Activated effector memory CD4-positive, alpha-beta T cell treated with Interleukin-2 at 50 U/mL for 16 hours (primary cell): ENCODE measurements at regions not wholly inside any gene's neighbourhood (a gene's known extent, or its start where the extent isn't known, plus 50 kb on each side); places are given as distances from the start of the nearest gene placed in this dataset.

Experiments used
- DNase-seq: peaks from one replicate; pipeline ENCODE4 v3.0.0-alpha.2; 2020

DNA sequence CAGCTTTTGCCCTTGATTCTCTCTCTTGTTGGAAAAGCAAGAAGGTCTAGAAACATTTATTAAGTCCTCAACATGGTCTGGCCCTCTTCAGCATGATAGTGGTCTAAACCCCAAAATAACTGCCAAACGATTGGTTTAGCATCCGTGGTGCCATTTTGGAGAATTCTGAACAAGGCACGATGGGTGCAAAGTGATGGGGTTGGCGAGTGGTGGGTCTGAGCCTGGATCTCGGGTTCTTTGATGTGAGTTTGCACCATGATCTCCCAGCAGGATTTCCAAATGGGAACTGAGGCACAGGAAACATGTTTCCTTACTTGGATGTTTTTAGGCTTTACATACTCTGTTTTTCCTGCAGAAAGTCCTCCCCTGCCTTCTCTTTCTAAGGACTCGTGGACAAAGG is 240.3 kb downstream of the MYCN start:
- no peak for DNase-seq

DNA sequence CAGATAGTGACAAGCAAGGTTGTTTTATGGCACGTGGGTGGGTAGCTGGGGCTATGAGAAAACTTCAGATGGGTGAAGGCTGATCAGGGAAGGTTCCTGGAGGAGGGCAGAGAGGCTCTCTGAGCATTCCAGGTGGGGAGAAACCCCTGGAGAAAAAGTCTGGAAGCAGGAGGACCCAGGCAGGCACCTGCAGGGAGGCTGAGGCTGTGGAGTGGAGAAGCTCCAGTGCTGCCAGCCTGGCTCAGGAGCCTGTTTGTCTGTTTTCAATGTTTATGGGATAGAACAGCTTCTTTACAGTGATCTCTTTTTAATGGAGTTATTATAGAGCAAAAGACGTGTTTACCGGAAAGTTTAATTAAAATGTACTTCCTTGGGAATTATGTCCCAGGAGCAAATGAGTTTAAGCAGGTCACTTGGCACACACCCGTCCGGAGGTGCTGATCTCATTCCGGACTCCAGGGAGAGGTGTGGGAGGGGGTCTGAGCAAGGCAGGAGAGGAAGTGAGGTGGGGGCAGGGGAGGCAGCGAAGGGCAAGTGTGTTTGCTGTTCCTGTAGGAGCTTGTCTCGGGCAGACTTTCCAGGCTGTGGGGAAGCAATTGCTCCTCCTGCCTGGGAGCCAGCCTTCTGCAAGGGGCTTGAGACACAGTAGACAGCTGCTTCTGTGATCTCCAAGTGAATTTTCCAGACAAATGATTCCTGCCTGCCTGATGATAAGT is 239.5 kb downstream of the MYCN start:
- DNase-seq, result no peak

DNA sequence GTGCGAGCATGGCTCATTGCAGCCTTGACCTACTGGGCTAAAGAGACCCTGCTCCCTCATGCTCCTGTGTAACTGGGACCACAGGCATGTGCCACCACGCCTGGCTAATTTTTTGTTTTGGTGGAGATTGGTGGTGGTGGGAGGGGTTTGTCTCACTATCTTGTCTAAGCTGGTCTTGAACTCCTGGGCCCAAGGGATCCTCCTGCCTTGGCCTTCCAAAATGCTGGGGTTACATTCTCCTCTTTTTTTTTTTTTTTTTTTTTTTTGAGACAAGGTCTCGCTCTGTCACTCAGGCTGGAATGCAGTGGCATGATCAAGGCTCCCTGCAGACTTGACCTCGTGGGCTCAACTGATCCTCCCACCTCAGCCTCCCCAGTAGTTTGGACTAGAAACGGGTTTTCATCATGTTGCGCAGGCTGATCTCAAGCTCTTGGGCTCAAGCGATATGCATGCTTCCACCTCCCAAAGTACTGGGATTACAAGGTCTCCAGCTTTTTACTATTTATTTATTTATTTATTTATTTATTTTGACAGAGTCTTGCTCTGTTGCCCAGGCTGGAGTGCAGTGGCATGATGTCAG is 238.3 kb downstream of the MYCN start:
- no peak for DNase-seq

DNA sequence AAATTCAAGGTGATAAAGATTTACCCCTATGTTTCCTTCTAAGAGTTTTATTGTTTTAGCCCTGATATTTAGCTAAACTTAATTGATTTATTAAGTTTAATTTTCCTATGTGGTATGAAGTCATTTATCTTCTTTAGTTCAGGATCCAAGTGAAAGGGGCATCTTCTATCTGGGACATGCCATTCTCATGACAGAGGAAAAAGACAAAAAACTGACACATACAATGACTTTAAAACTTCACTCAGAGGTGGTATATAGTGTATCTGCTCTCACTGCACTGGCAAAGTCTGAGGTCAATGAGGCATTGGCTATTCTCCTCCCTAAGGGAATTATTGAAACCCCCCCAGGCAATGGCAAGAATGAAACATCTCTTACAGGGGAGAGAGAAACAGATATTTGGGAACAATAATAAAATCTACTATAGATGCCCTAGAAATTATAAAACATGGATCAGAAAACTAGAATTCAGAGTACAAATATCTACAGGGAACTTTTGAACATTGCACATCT is 237.4 kb downstream of the MYCN start:
- DNase-seq, result no peak

DNA sequence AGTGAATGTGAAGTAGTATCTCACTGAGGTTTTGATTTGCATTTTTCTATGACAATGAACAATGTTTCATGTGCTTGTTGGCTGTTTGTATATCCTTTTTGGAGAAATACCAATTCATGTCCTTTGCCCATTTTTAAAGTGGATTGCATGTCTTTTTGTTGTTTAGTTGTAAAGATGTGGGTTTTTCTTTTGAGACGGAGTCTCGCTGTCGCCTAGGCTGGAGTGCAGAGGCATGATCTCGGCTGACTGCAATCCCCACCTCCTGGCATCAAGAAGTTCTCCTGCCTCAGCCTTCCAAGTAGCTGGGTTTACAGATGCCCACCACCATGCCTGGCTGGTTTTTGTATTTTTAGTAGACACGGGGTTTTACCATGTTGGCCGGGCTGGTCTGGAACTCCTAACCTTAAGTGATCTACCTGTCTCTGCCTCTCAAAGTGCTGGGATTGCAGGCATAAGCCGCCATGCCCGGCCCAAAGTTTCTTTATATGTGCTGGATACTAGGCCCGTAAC is 236.7 kb downstream of the MYCN start:
- DNase-seq, result no peak

DNA sequence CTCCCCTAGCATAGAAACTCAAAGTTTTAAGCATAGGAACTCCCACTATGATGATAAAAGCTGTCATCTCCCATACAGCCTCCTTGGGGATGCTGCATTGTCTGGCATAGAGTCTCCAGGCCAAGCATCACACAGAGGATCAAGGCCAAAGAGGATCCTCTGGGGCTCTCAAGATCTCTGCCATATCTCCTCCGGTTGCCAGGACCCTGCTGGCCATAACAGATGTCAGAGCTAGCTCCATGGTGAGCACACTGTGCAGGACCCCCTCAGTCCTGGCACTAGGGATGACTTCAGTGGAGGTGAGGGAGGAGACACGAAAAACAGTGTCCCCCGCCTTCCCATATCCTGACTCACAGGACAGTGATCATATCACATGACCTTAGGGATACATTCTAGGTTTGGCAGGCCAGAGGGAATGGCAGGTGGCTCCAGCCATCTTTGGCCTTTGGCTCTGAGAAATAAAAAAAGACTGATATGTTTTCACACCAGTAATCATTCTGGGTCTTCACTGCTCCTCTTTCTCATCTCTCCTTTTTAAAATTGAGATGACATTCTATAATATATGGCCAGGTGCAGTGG is 235.0 kb downstream of the MYCN start:
- DNase-seq, result no peak

DNA sequence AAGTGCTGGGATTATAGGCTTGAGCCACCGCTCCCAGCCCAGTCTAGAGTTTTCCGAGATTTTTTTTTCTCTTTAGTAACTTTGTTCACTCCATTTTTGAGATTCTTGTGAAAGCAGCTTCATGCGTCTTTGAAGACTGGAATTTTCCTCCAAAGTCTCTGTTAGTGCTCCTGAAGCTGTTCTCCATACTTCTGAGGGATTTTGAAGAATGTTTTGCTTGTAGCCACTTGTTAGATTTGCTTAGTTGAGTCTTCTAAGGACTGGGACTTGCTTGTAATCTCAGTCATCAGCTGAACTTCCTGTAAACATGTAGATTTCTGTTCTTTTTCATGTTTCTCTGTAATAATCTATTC is 234.3 kb downstream of the MYCN start:
- no peak for DNase-seq

DNA sequence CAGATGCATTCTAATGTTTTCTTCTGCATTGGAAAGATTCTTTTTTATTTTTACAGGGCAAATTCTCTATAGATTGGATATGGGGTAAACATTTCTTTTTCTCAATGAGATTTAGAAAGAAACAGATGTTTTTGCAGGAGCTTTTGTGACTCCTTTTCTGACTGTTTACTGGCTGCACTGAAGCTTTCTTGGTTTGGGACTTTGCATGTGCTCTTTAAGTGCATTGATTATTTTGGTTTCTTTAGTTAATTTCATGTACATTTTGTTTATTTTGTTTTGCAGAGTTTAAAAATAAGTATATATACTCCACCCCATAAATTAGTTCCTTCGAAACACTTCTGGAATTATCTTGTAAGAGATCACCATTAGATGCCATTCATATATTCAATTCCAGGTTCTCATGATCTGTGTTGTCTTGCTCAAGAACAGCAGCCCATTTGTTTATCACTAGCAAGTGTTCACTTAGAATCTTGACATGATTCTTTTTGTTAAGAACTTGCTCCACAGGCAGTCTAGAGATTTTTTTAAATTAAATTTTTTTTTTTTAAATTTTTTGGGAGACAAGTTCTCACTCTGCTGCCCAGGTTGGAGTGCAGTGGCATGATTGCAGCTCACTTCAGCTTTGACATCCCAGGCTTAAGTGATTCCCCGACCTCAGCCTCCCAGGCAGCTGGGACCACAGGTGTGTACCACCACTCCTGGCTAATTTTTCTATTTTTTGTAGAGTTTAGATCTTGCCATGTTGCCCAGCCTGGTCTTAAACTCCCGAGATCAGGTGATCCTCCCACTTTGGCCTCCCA is 233.7 kb downstream of the MYCN start:
- no peak for DNase-seq

DNA sequence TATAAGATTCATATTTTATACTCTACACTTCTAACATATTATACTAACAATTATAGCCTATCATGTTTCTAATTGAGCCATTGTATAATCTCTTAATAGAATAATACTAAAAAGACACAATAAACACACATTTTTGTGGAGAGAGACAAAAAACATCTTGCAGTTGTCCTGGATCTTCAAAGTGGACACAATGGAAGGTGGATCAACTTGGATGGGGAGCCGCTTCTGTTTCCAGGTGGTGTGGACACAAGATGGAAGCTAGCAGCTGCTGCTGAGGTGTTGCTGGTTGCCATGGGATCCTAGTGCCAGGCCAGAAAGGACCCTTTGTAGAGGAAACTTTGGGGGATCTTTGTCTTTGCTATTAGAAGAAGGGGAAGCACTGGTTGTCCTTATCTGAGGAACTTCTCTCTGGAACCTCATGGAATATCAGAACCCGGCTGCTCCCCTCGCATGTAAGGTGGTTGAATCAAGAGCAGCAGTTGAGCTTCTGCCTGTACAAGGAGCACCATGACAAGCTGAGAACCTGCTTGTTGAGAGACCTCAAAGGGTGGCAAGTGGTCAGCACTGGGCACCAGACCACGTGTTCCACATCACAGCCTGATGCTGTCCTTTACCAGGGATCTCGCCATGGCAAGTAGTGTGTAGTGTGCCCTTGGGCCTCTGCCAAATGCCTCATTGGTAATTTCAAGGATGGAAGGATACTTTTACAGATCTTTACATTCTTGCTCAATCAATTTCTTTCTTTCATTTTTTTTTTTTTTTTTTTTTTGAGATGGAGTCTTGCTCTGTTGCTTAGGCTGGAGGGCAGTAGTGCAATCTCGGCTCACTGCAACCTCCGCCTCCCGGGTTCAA is 232.2 kb downstream of the MYCN start:
- DNase-seq, result no peak

DNA sequence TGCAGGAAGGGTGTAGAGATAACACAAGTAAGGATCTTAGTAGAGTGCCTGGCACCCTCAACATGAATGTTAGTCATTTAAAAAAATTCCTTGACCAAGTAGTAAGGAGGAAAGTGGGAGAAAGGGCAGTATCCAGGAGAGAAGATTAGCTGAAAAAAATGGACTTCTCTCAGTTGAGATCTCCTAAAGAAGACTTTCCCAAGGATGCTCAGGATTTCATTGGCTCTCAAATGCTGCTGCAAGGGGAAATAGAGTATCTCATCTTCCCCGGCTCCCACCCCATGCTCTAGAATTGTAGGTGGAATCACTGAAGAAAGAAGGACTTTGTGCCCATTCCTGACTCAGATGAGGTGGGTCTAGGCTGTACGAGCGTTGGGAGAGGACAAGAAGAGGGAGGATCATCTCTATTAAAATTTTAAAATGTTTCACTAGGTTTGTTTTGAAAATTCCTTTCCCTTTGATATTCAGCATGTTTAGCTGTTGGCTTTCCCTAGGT is 231.1 kb downstream of the MYCN start:
- DNase-seq, result no peak

DNA sequence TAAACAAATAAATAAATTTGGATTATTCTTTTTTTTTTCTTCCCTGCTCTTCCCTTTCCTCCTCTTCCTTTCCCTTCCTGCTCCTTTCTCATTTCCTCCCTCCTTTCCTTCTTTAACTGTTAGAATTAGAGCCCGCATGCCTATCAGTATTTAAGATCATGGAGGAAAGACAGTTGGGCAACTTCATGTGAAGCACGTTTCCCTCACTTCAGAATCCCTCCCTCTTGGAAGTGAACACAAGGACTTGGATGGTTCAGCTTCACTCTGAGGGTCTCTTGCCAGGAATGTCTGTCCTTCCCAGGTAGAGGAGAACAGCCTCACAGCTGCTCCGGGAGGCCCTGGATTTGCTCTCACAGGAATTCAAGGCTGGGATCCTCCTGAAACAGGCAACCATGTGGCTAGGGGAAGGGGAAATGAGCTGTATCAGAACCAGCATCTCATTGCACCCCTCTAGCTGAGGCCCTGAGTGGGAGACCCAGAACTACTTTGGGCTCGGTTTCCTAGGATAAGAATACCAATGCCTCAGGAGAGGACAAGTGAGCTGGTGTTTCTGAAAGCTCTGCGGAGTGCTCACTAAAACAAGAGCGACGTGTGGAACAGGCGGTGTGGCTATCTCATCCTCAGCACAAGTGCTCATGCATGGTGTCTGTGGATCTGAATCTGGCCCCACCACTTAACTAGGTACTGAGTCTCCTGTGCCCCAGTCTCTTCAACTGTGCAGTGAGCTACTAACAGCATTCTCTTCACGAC is 230.5 kb downstream of the MYCN start:
- no peak for DNase-seq

DNA sequence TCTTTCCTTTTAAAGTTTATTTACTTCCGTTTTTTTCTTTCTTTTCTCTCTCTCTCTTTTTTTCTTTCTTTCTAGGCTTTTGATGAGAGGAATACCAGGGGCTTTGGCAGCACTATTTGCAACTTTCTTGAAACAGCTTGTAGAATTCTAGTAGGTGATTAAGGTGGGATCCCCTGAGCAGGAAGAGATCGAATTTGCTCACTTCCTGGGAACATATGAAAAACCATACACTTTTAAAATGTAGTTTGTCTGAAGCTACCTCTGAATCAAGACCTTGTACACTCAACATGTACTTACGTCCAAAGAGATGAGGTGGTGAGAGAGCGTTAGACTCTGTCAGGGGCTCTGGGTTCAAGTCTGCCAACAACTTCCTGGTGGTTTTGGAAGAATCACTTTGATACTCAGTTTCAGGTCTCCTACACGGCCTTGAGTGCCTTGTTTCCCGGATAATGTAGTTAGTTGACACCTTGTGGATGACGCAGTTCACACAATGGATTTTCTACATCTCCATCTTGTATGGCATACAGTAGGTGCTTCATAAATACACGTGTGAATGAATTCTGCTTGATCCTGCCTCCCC is 229.1 kb downstream of the MYCN start:
- DNase-seq, result no peak

DNA sequence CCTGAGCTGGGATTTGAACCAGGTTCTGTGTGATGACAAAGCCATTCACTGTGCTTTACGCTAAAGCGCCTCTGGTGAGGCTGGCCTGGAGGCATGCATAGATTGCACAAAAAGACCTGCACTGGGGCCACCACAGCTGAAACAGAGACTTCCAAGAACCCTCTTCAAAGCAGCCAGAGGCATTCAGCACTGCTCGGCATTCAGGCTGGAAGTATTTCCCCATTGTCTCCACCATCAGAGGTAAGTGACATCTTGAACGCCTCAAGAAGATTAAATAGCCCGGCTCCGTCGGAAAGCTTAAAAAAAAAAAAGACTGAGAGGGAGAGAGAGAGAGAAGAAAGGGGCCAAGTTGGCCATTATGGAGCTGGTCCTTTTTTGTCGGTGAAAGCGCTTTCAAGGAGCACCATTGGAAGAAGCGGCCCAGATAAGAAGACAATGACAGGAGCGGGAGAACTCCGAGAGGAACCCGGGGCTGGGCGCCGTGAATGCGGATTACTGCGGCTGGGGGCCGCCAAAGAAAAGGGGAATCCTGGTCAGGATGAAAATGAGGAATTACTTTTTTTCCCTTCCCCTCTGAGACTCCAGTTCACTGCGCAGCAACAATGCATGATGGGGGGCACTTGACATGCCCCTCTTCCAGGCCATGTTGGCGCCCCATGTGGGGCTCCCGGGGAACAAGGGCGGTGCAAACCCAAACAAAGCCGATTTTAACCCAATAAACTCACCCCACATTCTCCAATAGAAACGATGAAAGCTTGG is 228.3 kb downstream of the MYCN start:
- DNase-seq, result no peak

DNA sequence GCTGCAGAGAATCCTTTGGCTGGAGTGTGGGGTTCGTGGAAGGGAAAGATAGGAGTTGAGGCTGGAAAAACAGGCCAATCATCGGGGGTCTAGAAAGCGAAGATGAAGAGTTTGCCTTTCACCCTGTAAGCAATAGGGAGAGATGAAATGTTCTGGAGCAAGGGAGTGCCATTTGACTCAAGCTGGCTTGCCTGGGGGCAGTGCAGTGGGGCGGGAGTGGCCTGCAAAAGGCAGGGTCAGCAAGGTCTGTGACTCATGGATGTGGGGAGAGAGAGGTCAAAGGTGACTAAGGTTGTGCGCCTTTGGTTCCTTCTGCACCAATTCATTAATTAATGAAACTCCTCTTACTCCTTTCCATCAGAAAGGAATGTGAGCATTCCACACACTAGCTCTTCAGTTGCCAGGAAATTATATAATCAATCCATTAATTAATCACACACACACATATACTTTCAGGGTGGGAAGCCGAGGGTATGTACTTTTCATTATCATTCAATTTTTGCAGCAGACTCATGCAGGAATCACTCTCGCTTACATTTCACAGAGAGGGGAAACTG is 227.6 kb downstream of the MYCN start:
- no peak for DNase-seq

DNA sequence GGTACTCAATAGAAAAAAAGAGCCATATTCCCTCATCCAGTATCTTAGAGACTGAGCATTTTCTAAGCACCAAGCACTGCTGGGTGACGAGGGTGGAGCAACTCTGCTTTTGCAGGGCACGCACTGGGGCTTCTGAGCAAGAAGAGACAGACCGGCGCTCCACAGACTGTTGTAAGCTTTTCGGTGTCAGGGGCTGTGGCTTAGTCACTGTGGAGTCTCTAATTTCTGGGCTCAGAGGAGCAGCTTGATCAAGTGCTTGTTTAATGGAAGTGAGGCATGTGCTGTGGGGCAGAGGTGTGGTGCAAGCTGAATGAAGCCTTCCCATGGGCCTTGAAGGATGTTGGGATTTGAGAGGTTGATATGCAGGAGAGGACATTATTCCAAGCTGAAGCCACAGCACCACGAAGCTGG is 227.1 kb downstream of the MYCN start:
- no peak for DNase-seq

DNA sequence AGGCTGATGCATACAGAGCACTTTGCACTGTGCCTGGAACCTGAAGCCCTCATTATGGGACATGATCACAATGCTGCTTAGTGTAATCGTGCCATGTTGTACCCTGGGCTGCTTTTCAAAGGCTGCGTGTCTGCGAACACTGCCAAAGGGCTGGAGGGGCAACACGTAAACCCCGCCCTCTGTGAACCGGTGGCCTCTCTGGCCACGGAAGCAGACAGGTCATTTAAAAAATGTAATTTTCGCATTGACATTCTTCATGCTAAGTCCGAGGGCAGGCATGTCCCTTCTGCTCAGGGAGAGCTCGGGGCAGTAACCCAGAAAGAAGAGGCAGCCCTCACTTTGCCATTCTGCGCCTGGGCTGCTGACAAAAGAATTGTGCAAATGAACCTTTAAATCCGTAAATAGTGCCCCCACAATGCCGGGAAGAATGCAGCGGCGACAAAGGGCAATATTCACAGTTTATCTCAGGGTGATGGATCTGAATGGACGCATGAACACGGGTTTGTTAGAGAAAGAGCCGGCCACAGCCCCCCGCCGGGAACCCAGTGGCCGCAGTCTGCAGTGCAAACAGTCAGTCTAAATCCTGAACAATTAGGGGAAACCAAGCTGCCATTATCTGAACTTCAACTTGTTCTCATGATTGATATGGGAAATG is 226.1 kb downstream of the MYCN start:
- DNase-seq, result no peak

DNA sequence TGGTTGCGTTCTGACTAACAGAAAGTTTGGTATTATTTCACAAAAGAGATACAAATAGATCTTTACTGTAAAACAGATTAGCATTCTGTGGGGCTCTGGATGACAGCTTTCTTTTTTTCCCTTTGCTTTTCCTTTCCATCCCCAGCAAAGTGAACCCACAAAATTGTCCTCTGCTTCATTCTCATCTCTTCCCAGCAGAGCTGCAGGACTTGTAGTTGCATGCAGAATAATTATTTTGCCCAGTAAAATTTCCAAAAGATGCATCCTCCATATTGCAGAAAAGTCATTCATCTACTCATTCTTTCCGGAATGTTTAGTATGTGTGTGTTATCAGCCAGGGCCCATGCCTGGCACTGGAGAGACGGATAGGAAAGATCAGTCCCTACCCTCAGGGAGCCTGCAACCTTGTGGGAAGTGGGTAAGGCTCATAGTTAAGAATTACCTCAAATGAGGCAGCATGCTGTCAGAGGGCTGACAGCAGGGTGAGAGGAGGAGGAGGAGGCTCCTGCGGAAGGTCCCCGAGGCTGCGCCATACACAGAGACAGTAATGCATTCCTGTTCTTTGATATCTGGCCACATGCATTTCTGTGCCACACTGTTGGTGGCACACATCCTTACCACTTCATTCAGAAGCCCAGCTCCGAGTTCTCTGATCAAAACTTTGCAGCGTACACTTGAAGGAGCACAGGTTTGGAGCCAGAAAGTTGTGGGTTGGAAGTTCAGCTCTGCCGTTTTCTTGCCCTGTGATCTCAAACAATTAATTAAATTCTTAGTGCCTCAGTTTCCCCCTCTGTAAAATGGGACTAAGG is 225.4 kb downstream of the MYCN start:
- no peak for DNase-seq

DNA sequence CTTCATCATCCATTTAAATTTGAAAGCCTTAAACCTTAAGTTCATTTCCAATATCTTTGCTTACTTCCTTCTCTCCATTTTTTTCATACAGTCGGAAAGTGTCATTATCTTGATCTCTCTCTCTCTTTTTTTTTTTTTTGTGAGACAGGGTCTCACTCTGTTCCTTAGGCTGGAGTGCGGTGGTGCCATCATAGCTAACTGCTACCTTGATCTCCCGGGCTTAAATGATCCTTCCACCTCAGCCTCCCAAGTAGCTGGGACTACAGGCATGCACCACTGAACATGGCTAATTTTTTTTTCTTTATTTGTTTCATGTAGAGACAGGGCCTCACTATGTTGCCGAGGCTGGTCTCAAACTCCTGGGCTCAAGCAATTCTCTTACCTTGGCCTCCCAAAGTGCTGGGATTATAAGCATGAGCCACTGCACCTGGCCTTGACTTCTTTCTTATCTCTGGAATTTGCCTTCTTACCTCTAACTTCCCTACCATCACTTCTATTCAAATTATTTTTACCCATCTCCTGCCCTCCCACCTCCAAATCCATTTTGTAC is 222.2 kb downstream of the MYCN start:
- no peak for DNase-seq
